ENCODE measurements at regions not wholly inside any gene's neighbourhood (a gene's known extent, or its start where the extent isn't known, plus 50 kb on each side); places are given as distances from the start of the nearest gene placed in this dataset.
"Not testable (repeated sequence)": the region's sequence is repeated elsewhere in the genome, so short reads cannot be mapped to it uniquely, and the experiment has no call there.

DNA sequence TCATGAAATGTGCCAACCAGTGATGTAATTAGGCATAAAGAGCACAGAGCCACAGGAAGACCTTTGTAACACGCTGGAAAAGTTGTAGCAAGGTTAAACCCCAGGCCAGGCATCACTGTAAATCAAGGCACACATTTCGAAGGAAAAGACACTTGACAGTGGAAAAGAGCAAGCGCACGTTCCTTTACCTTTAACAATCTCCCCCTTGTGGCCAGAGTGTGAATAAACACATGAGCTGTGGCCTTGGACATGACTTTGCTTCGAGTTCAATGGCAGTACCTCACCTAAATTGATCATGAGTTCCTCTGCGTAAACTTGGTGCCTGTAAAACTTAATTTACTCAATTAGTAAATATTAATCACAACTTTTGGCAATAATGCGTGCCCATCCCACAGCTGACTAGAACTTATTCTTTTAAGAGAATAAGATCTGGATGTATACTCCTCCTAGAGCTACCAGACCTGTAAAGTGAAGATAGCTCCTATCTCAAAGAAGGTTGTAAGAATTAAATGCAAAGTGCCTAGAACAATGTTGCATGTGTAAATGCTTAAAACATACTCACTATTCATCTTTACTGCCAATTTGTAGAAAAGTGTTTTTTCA is 757.0 kb upstream of the NECTIN3 start:
- DNase-seq = peak; percentile 47 to 73 (median 67)
- no peak overlapping the region for H3K27ac ChIP-seq (ENCODE audit: insufficient read depth in 1 of 2, low read depth in 1 of 2, low read length in 2 of 2, poor library complexity in 1 of 2, severe bottlenecking in 2 of 2)
- no peaks in the 10 kb centered on the region for H3K27me3 ChIP-seq (replicated peaks in 2 of 5; ENCODE audit: control insufficient read depth in 4 of 5, insufficient read depth in 5 of 5, low read length in 4 of 5)
- ChIA-PET POLR2A (interaction anchor here (0.6 kb wide), 1 partner anchor 507 kb away, joined by 3 read pairs; no protein-coding TSS in a partner anchor), CTCF (interaction anchor here (0.8 to 2.3 kb wide), 10 partner anchors 11 to 782 kb away, joined by 3 to 10 read pairs (median 4); no protein-coding TSS in a partner anchor)
- H3K4me3 ChIP-seq (ENCODE audit: control insufficient read depth in 1 of 7, extremely low read depth in 1 of 7, insufficient read depth in 4 of 7, low read depth in 2 of 7, low read length in 6 of 7) = no peak overlapping the region
- peaks cover 0 to 5% (median 0%) of the 10 kb centered on the region in 4 experiments for H3K4me1 ChIP-seq (ENCODE audit: control extremely low read depth in 1 of 4, control insufficient read depth in 4 of 4, insufficient read depth in 4 of 4, low read length in 3 of 4)
- H3K9me3 ChIP-seq (ENCODE audit: control extremely low read depth in 1 of 5, control insufficient read depth in 4 of 5, insufficient read depth in 2 of 5, low read depth in 1 of 5, low read length in 4 of 5) = no peaks in the 10 kb centered on the region
- 10% methylated on average over 4 of the region's 7 CpGs for WGBS (ENCODE audit: insufficient coverage)
- H3K36me3 ChIP-seq (ENCODE audit: control insufficient read depth in 4 of 4, insufficient read depth in 4 of 4, low read length in 3 of 4) = no peaks in the 10 kb centered on the region

DNA sequence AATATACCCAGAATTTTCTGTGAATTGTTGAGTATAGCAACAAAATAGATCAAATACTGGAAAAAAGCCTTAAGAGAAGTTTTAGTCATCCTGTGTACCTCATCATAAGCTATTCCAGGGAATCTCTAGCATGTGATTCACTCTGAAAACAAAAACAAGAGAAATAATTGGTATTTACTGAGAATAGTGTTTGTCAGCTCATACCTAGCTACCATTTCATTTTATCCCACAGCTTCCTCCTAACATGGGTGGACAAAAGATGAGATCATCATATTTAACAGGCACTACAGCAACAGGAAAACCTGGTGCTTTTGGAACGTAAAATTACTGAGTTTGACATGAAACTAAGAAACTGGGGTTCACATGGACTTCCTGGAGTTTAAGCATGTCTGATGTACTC is 753.5 kb upstream of the NECTIN3 start:
- no CpG with 5 or more reads among the region's 1 CpG for WGBS (ENCODE audit: insufficient coverage)
- DNase-seq = no peak
- Histone ChIP-seq H3K27me3 (replicated peaks in 2 of 5; ENCODE audit: control insufficient read depth in 4 of 5, insufficient read depth in 5 of 5, low read length in 4 of 5) (no peaks in the 10 kb centered on the region), H3K27ac (ENCODE audit: insufficient read depth in 1 of 2, low read depth in 1 of 2, low read length in 2 of 2, poor library complexity in 1 of 2, severe bottlenecking in 2 of 2) (no peak overlapping the region), H3K4me3 (ENCODE audit: control insufficient read depth in 1 of 7, extremely low read depth in 1 of 7, insufficient read depth in 4 of 7, low read depth in 2 of 7, low read length in 6 of 7) (no peak overlapping the region), H3K36me3 (ENCODE audit: control insufficient read depth in 4 of 4, insufficient read depth in 4 of 4, low read length in 3 of 4) (no peaks in the 10 kb centered on the region), H3K9me3 (ENCODE audit: control extremely low read depth in 1 of 5, control insufficient read depth in 4 of 5, insufficient read depth in 2 of 5, low read depth in 1 of 5, low read length in 4 of 5) (no peaks in the 10 kb centered on the region), H3K4me1 (ENCODE audit: control extremely low read depth in 1 of 4, control insufficient read depth in 4 of 4, insufficient read depth in 4 of 4, low read length in 3 of 4) (no peaks in the 10 kb centered on the region)
- CTCF ChIA-PET = interaction anchor here (1.5 kb wide), 1 partner anchor 10 kb away, joined by 4 read pairs; no protein-coding TSS in a partner anchor
- POLR2A ChIA-PET = no interaction called here

DNA sequence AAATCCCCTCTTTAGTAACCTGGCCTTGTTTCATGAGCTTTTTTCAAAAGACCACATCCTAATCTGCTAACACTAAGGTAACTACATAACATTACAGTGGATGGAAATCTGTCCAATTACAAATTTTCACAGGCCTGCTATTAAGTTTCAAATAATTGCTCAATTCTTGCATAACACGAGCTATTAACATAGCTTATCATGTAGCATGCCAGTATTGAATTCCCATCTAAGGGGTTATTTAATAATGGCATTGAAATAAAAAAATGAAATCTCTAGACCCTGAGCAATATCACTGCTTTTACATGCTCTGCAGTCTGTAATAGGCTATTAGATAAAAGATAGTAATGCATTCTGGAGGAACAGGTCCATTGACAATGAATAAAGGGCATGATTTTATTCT is 748.3 kb upstream of the NECTIN3 start:
- CTCF ChIA-PET = no interaction called here
- POLR2A ChIA-PET = no interaction called here
- WGBS (ENCODE audit: insufficient coverage) = no CpG with 5 or more reads among the region's 1 CpG
- Histone ChIP-seq H3K4me3 (ENCODE audit: control insufficient read depth in 1 of 7, extremely low read depth in 1 of 7, insufficient read depth in 4 of 7, low read depth in 2 of 7, low read length in 6 of 7) (no peak overlapping the region), H3K9me3 (ENCODE audit: control extremely low read depth in 1 of 5, control insufficient read depth in 4 of 5, insufficient read depth in 2 of 5, low read depth in 1 of 5, low read length in 4 of 5) (no peaks in the 10 kb centered on the region), H3K4me1 (ENCODE audit: control extremely low read depth in 1 of 4, control insufficient read depth in 4 of 4, insufficient read depth in 4 of 4, low read length in 3 of 4) (no peaks in the 10 kb centered on the region), H3K27ac (ENCODE audit: insufficient read depth in 1 of 2, low read depth in 1 of 2, low read length in 2 of 2, poor library complexity in 1 of 2, severe bottlenecking in 2 of 2) (no peak overlapping the region), H3K27me3 (replicated peaks in 2 of 5; ENCODE audit: control insufficient read depth in 4 of 5, insufficient read depth in 5 of 5, low read length in 4 of 5) (no peaks in the 10 kb centered on the region), H3K36me3 (ENCODE audit: control insufficient read depth in 4 of 4, insufficient read depth in 4 of 4, low read length in 3 of 4) (no peaks in the 10 kb centered on the region)
- DNase-seq = no peak

DNA sequence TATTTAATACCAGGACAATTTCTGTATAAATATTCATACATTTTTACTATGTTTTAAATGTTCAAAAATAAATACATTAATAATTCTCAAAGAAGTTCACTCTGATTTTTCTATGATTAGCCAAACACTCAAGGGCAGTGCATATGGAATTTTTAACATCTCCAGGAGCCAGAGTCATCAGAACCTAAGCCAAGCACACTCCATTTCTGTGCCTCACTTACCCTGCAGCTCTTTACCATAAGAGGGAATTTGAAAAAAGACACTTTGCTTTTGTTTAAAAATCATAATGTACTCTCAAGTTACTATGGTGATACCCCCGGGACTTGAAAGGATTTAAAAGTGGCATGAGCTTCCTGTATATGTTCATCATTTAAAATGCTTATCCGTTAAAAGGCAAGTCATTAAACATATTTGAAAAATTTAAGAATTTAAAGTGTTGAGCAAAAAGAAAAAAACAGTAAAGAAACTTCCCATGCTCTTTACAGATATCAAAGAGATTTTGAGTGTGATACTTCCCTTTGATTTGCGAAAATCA is 747.4 kb upstream of the NECTIN3 start:
- Histone ChIP-seq H3K9me3 (ENCODE audit: control extremely low read depth in 1 of 5, control insufficient read depth in 4 of 5, insufficient read depth in 2 of 5, low read depth in 1 of 5, low read length in 4 of 5) (peaks cover 0 to 3% (median 0%) of the 10 kb centered on the region in 5 experiments), H3K4me1 (ENCODE audit: control extremely low read depth in 1 of 4, control insufficient read depth in 4 of 4, insufficient read depth in 4 of 4, low read length in 3 of 4) (no peaks in the 10 kb centered on the region), H3K36me3 (ENCODE audit: control insufficient read depth in 4 of 4, insufficient read depth in 4 of 4, low read length in 3 of 4) (no peaks in the 10 kb centered on the region), H3K27ac (ENCODE audit: insufficient read depth in 1 of 2, low read depth in 1 of 2, low read length in 2 of 2, poor library complexity in 1 of 2, severe bottlenecking in 2 of 2) (no peak overlapping the region), H3K4me3 (ENCODE audit: control insufficient read depth in 1 of 7, extremely low read depth in 1 of 7, insufficient read depth in 4 of 7, low read depth in 2 of 7, low read length in 6 of 7) (no peak overlapping the region), H3K27me3 (replicated peaks in 2 of 5; ENCODE audit: control insufficient read depth in 4 of 5, insufficient read depth in 5 of 5, low read length in 4 of 5) (no peaks in the 10 kb centered on the region)
- 100% methylated on average over 1 of the region's 3 CpGs for WGBS (ENCODE audit: insufficient coverage)
- ChIA-PET CTCF (no interaction called here), POLR2A (no interaction called here)
- DNase-seq = no peak

DNA sequence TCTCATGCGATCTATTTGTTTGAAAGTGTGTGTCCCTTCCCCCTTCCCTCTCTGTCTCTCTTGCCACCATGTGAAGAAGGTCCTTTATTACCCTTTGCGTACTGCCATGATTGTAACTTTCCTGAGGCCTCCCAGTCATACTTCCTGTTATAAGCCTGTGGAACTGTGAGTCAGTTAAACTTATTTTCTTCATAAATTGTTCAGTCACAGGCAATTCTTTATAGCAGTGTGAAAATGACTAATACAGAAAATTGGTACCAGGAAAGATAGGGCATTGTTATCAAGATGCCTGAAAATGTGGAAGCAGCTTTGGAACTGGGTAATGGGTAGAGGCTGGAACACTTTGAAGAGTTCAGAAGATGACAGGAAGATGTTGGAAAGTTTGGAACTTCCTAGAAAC is 743.7 kb upstream of the NECTIN3 start:
- no peak for DNase-seq
- Histone ChIP-seq H3K27me3 (replicated peaks in 2 of 5; ENCODE audit: control insufficient read depth in 4 of 5, insufficient read depth in 5 of 5, low read length in 4 of 5) (no peaks in the 10 kb centered on the region), H3K9me3 (ENCODE audit: control extremely low read depth in 1 of 5, control insufficient read depth in 4 of 5, insufficient read depth in 2 of 5, low read depth in 1 of 5, low read length in 4 of 5) (peaks cover 0 to 3% (median 0%) of the 10 kb centered on the region in 5 experiments), H3K4me1 (ENCODE audit: control extremely low read depth in 1 of 4, control insufficient read depth in 4 of 4, insufficient read depth in 4 of 4, low read length in 3 of 4) (no peaks in the 10 kb centered on the region), H3K4me3 (ENCODE audit: control insufficient read depth in 1 of 7, extremely low read depth in 1 of 7, insufficient read depth in 4 of 7, low read depth in 2 of 7, low read length in 6 of 7) (no peak overlapping the region), H3K27ac (ENCODE audit: insufficient read depth in 1 of 2, low read depth in 1 of 2, low read length in 2 of 2, poor library complexity in 1 of 2, severe bottlenecking in 2 of 2) (no peak overlapping the region), H3K36me3 (ENCODE audit: control insufficient read depth in 4 of 4, insufficient read depth in 4 of 4, low read length in 3 of 4) (no peaks in the 10 kb centered on the region)
- ChIA-PET CTCF (no interaction called here), POLR2A (no interaction called here)
- 80% methylated on average over 1 of the region's 2 CpGs for WGBS (ENCODE audit: insufficient coverage)

DNA sequence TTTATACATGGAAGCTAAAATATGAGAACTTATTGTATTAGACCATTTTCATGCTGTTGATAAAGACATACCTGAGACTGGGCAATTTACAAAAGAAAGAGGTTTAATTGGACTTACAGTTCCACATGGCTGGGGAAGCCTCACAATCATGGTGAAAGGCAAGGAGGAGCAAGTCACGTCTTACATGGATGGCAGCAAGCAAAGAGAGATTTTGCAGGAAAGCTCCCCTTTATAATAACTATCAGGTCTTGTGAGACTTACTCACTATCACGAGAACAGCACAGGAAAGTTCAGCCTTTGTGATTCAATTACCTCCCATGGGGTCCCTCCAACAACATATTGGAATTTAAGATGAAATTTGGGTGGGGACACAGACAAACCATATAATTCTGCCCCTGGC is 740.1 kb upstream of the NECTIN3 start:
- H3K27ac ChIP-seq (ENCODE audit: insufficient read depth in 1 of 2, low read depth in 1 of 2, low read length in 2 of 2, poor library complexity in 1 of 2, severe bottlenecking in 2 of 2); CTCF ChIA-PET; H3K36me3 ChIP-seq (ENCODE audit: control insufficient read depth in 4 of 4, insufficient read depth in 4 of 4, low read length in 3 of 4); H3K27me3 ChIP-seq (replicated peaks in 2 of 5; ENCODE audit: control insufficient read depth in 4 of 5, insufficient read depth in 5 of 5, low read length in 4 of 5); POLR2A ChIA-PET; DNase-seq; H3K4me1 ChIP-seq (ENCODE audit: control extremely low read depth in 1 of 4, control insufficient read depth in 4 of 4, insufficient read depth in 4 of 4, low read length in 3 of 4); H3K9me3 ChIP-seq (ENCODE audit: control extremely low read depth in 1 of 5, control insufficient read depth in 4 of 5, insufficient read depth in 2 of 5, low read depth in 1 of 5, low read length in 4 of 5); H3K4me3 ChIP-seq (ENCODE audit: control insufficient read depth in 1 of 7, extremely low read depth in 1 of 7, insufficient read depth in 4 of 7, low read depth in 2 of 7, low read length in 6 of 7): not testable (repeated sequence)
- WGBS (ENCODE audit: insufficient coverage) = no CpG with 5 or more reads among the region's 2 CpGs

DNA sequence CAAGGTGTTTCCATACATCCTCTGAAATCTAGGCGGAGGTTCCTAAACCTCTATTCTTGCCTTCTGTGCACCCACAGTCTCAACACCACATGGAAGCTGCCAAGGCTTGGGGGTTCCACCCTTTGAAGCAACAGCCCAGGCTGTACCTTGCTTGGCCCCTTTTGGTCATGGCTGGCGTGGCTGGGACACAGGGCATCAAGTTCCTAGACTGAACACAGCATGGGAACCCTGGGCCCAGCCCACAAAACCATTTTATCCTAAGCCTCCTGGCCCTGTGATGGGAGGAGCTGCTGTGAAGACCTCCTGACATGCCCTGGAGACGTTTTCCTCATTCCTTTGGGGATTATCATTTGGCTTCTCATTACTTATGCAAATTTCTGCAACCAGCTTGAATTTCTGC is 739.0 kb upstream of the NECTIN3 start:
- Histone ChIP-seq H3K4me1 (ENCODE audit: control extremely low read depth in 1 of 4, control insufficient read depth in 4 of 4, insufficient read depth in 4 of 4, low read length in 3 of 4) (no peaks in the 10 kb centered on the region), H3K9me3 (ENCODE audit: control extremely low read depth in 1 of 5, control insufficient read depth in 4 of 5, insufficient read depth in 2 of 5, low read depth in 1 of 5, low read length in 4 of 5) (peaks cover 0 to 5% (median 0%) of the 10 kb centered on the region in 5 experiments), H3K27me3 (replicated peaks in 2 of 5; ENCODE audit: control insufficient read depth in 4 of 5, insufficient read depth in 5 of 5, low read length in 4 of 5) (no peaks in the 10 kb centered on the region), H3K27ac (ENCODE audit: insufficient read depth in 1 of 2, low read depth in 1 of 2, low read length in 2 of 2, poor library complexity in 1 of 2, severe bottlenecking in 2 of 2) (no peak overlapping the region), H3K36me3 (ENCODE audit: control insufficient read depth in 4 of 4, insufficient read depth in 4 of 4, low read length in 3 of 4) (no peaks in the 10 kb centered on the region), H3K4me3 (ENCODE audit: control insufficient read depth in 1 of 7, extremely low read depth in 1 of 7, insufficient read depth in 4 of 7, low read depth in 2 of 7, low read length in 6 of 7) (no peak overlapping the region)
- WGBS (ENCODE audit: insufficient coverage) = 100% methylated on average over 2 of the region's 3 CpGs
- DNase-seq = no peak
- ChIA-PET CTCF (interaction anchor here (0.7 to 1.8 kb wide), 2 partner anchors 12 to 18 kb away, joined by 3 to 5 read pairs; no protein-coding TSS in a partner anchor), POLR2A (no interaction called here)

Data from common myeloid progenitor, CD34-positive (primary cell).